Psoas muscle (tissue), 7 donors: ENCODE measurements at regions not wholly inside any gene's neighbourhood (a gene's known extent, or its start where the extent isn't known, plus 50 kb on each side); places are given as distances from the start of the nearest gene placed in this dataset.

Source experiments
- ATAC-seq, 4 donors: fragments of 200-7000 bp; cut with Tn5 transposase; one replicate each; pipeline ENCODE4 v1.9.1; 2020; ENCODE audit warnings: moderate library complexity in 3 of 4, mild to moderate bottlenecking in 2 of 4
- DNase-seq, 2 donors: peaks; one replicate each; pipeline ENCODE4 v3.0.0-alpha.2; 2020
- H3K27ac ChIP-seq: fragments of 200-600 bp; one replicate; pipeline ENCODE4 v1.8.0; 2022
- H3K27me3 ChIP-seq, 3 donors: fragments of 200-600 bp in 1 of 3; one replicate each; pipeline versions ENCODE4 v1.6.1 to v1.8.0; 2013 to 2022; ENCODE audit warnings: low read length in 2 of 3, mild to moderate bottlenecking in 2 of 3, moderate library complexity in 1 of 3; ENCODE audit not compliant: insufficient read depth in 3 of 3
- H3K36me3 ChIP-seq, 2 donors: fragments of 200-600 bp in 1 of 2; one replicate each; pipeline versions ENCODE4 v1.6.1 to v1.8.0; 2013 to 2022; ENCODE audit warnings: low read depth in 1 of 2, mild to moderate bottlenecking in 1 of 2, moderate library complexity in 1 of 2; ENCODE audit not compliant: insufficient read depth in 1 of 2
- H3K4me1 ChIP-seq: fragments of 200-600 bp; one replicate; pipeline ENCODE4 v1.8.0; 2022
- H3K4me3 ChIP-seq: fragments of 200-600 bp; one replicate; pipeline ENCODE4 v1.8.0; 2022; ENCODE audit warnings: mild to moderate bottlenecking
- H3K9me3 ChIP-seq: fragments of 200-600 bp; one replicate; pipeline ENCODE4 v1.8.0; 2022
- CTCF ChIP-seq: fragments of 200-600 bp; IDR thresholded peaks from one replicate; pipeline ENCODE4 v1.8.0; 2022; ENCODE audit warnings: antibody characterized with exemption
- WGBS, 3 donors: extraction: QIAGEN DNeasy Blood & Tissue Kit; methylation state at CpG; one replicate each; pipeline versions ENCODE4 v1.1.6 to v1.1.7; 2013; 5-methylcytosine and 5-hydroxymethylcytosine counted together
- intact Hi-C, 2 donors: fragments of 100-400 bp; cut with DNase I; formaldehyde crosslinking; loops; one replicate each; pipeline versions ENCODE4 v1.11.0 to v1.14.2; 2022
- donor health status: healthy with polysubstance abuse.
- donor health status: DM: no; HTN: no; CAD: no; lungs with moderate emphysema.
- donor health status: Bipolar disorder and iron deficiency.
- donor health status: healthy.
- donor health status: DM: yes; HTN: yes; CAD: no.
- donor health status: DM: no; HTN: no; CAD: no.
- donor health status: DM: yes; HTN: yes; CAD: no.

GRCh38 chr11:92808022-92808421 lies 161.4 kb upstream of the MTNR1B start:
- no peaks in the 10 kb centered on the region for H3K36me3 ChIP-seq
- intact Hi-C loops, result no loop called here
- no peak overlapping the region for H3K4me3 ChIP-seq
- TF ChIP-seq CTCF, result no peak
- H3K27ac ChIP-seq, result no peak overlapping the region
- no peaks in the 10 kb centered on the region for H3K4me1 ChIP-seq
- no peaks in the 10 kb centered on the region for H3K27me3 ChIP-seq
- no peak for ATAC-seq
- H3K9me3 ChIP-seq, result no peaks in the 10 kb centered on the region
- DNase-seq, result no peak

GRCh38 chr11:92810423-92811064 lies 158.9 kb upstream of the MTNR1B start:
- ATAC-seq, result no peak
- WGBS, 3 donors, result 69 to 74% (median 71%) methylated on average over 6 of the region's 6 CpGs

GRCh38 chr11:92811341-92811740 lies 158.1 kb upstream of the MTNR1B start:
- Histone ChIP-seq H3K36me3 (no peaks in the 10 kb centered on the region), H3K27me3 (no peaks in the 10 kb centered on the region), H3K4me1 (no peaks in the 10 kb centered on the region), H3K9me3 (no peaks in the 10 kb centered on the region), H3K27ac (no peak overlapping the region), H3K4me3 (no peak overlapping the region)
- no peak for ATAC-seq
- intact Hi-C loops, result no loop called here
- 27 to 38% (median 28%) methylated on average over 2 of the region's 2 CpGs for WGBS, 3 donors
- no peak for TF ChIP-seq CTCF
- no peak for DNase-seq

More at GRCh38 chr11:92810423-92811064, 158.9 kb upstream of the MTNR1B start:
- Histone ChIP-seq H3K27ac (no peak overlapping the region), H3K4me3 (no peak overlapping the region), H3K9me3 (no peaks in the 10 kb centered on the region), H3K27me3 (no peaks in the 10 kb centered on the region), H3K4me1 (no peaks in the 10 kb centered on the region), H3K36me3 (no peaks in the 10 kb centered on the region)
- no peak for DNase-seq
- TF ChIP-seq CTCF, result no peak
- intact Hi-C loops, result no loop called here

DNA sequence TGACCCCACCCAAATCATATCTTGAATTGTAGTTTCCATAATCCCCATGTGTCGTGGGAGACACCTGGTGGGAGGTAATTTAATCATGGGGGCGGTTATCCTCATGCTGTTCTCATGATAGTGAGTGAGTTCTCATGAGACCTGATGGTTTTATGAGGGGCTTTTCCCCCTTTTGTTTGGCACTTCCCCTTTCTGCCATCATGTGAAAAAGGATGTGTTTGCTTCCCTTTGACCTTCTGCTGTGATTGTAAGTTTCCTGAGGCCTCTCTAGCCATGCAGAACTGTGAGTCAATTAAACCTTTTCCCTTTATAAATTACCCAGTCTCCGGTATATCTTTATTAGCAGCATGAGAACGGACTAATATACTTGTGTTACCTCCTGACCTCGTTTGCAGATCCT lies 156.6 kb upstream of the MTNR1B start:
- no peak overlapping the region for H3K4me3 ChIP-seq
- no peaks in the 10 kb centered on the region for H3K27me3 ChIP-seq
- 60 to 64% (median 61%) methylated on average over 5 of the region's 5 CpGs for WGBS, 3 donors
- intact Hi-C loops, result no loop called here
- no peaks in the 10 kb centered on the region for H3K36me3 ChIP-seq
- ATAC-seq (no peak), DNase-seq (no peak)
- no peak overlapping the region for H3K27ac ChIP-seq
- H3K4me1 ChIP-seq, result no peaks in the 10 kb centered on the region
- no peak for TF ChIP-seq CTCF
- no peaks in the 10 kb centered on the region for H3K9me3 ChIP-seq

DNA sequence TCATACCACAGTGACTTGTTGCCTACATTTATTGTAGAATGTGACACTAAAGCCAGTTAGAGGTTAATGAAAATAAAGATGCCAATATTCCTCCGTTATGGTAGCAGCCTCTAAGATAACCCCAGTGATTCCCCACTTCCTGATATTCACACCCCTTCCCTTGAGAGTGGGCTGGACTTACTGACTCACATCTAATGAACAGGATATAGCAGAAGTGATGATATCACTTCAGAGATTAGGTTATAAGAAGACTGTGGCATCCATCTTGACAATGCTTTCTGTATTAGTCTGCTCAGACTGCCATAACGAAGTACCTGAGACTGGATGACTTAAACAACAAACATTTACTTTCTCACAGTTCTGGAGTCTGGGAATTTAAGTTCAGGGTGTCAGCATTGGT lies 149.6 kb upstream of the MTNR1B start:
- Histone ChIP-seq H3K36me3 (no peaks in the 10 kb centered on the region), H3K27ac (no peak overlapping the region), H3K4me1 (no peaks in the 10 kb centered on the region), H3K9me3 (no peaks in the 10 kb centered on the region), H3K27me3 (no peaks in the 10 kb centered on the region), H3K4me3 (no peak overlapping the region)
- TF ChIP-seq CTCF, result no peak
- ATAC-seq, result no peak
- intact Hi-C loops, result no loop called here
- 75 to 79% (median 77%) methylated on average over 2 of the region's 2 CpGs for WGBS, 3 donors
- no peak for DNase-seq
